CD14-positive monocyte (primary cell): ENCODE measurements at regions not wholly inside any gene's neighbourhood (a gene's known extent, or its start where the extent isn't known, plus 50 kb on each side); places are given as distances from the start of the nearest gene placed in this dataset.

Source experiments
- DNase-seq, 3 donors: peaks; one replicate each; pipeline ENCODE4 v3.0.0-alpha.2; 2011 to 2022
- H2AFZ ChIP-seq: 2 replicates; pipeline ENCODE4 v1.6.0; 2012; ENCODE audit warnings: mild to moderate bottlenecking, low read depth, low read length, inconsistent platforms; ENCODE audit not compliant: insufficient read depth, poor library complexity, severe bottlenecking
- H3K27ac ChIP-seq, 2 donors: 1 replicate in 1 of 2; 2 replicates in 1 of 2; pipeline ENCODE4 v1.5.1; 2012 to 2013; ENCODE audit warnings: low read length in 2 of 2, control low read depth in 1 of 2, inconsistent platforms in 1 of 2, low read depth in 1 of 2, mild to moderate bottlenecking in 1 of 2
- H3K27me3 ChIP-seq, 2 donors: one replicate each; pipeline versions ENCODE4 v1.6.0 to v1.6.1; 2011 to 2013; ENCODE audit warnings: low read length in 2 of 2; ENCODE audit not compliant: control insufficient read depth in 2 of 2, insufficient read depth in 2 of 2
- H3K36me3 ChIP-seq, 2 donors: replicated peaks in 1 of 2; 1 replicate in 1 of 2; 2 replicates in 1 of 2; pipeline versions ENCODE4 v1.5.1 to v1.6.1; 2012 to 2013; ENCODE audit warnings: low read length in 2 of 2, control low read depth in 1 of 2, inconsistent platforms in 1 of 2, mild to moderate bottlenecking in 1 of 2; ENCODE audit not compliant: insufficient read depth in 2 of 2, control insufficient read depth in 1 of 2
- H3K4me1 ChIP-seq, 2 donors: 1 replicate in 1 of 2; 2 replicates in 1 of 2; pipeline versions ENCODE4 v1.5.1 to v1.6.1; 2012 to 2013; ENCODE audit warnings: low read length in 2 of 2, control low read depth in 1 of 2, inconsistent platforms in 1 of 2, mild to moderate bottlenecking in 1 of 2, moderate library complexity in 1 of 2; ENCODE audit not compliant: insufficient read depth in 2 of 2, control insufficient read depth in 1 of 2
- H3K4me2 ChIP-seq: replicated peaks from 2 replicates; pipeline ENCODE3; 2012; ENCODE audit warnings: low read length, moderate library complexity, mild to moderate bottlenecking; ENCODE audit not compliant: poor library complexity, severe bottlenecking; ENCODE audit errors: extremely low read depth
- H3K4me3 ChIP-seq, 3 experiments: fragments of 200-600 bp in 1 of 3; sonication (generic) in 1 of 3; replicated peaks in 1 of 3; 1 replicate in 2 of 3; 2 replicates in 1 of 3; pipeline ENCODE4 v1.5.1; 2011 to 2013; ENCODE audit warnings: low read length in 3 of 3, mild to moderate bottlenecking in 3 of 3, control low read depth in 2 of 3, low read depth in 2 of 3, inconsistent platforms in 1 of 3, moderate library complexity in 1 of 3
- H3K79me2 ChIP-seq: 2 replicates; pipeline ENCODE4 v1.6.0; 2012; ENCODE audit warnings: mild to moderate bottlenecking, control low read depth, inconsistent platforms, low read length, moderate library complexity; ENCODE audit not compliant: insufficient read depth
- H3K9ac ChIP-seq: 2 replicates; pipeline ENCODE4 v1.6.0; 2017; ENCODE audit warnings: low read length, mild to moderate bottlenecking; ENCODE audit not compliant: insufficient read depth, poor library complexity, severe bottlenecking
- H3K9me3 ChIP-seq, 2 donors: replicated peaks in 1 of 2; 1 replicate in 1 of 2; 2 replicates in 1 of 2; pipeline versions ENCODE4 v1.5.1 to v1.6.1; 2012 to 2013; ENCODE audit warnings: low read length in 2 of 2, control low read depth in 1 of 2; ENCODE audit not compliant: control insufficient read depth in 1 of 2, insufficient read depth in 1 of 2
- H4K20me1 ChIP-seq: 2 replicates; pipeline ENCODE4 v1.6.0; 2012; ENCODE audit warnings: mild to moderate bottlenecking, low read length, control low read depth, moderate library complexity; ENCODE audit not compliant: insufficient read depth
- H3K27ac Mint-ChIP-seq, 7 donors: one replicate each; pipeline ENCODE4 v1.8.0; 2020; ENCODE audit warnings: mild to moderate bottlenecking in 7 of 7, mixed read lengths in 7 of 7, moderate library complexity in 6 of 7, inconsistent platforms in 2 of 7
- H3K27me3 Mint-ChIP-seq, 3 donors: one replicate each; pipeline ENCODE4 v1.8.0; 2021 to 2022; ENCODE audit warnings: low read depth in 3 of 3, mild to moderate bottlenecking in 3 of 3, mixed read lengths in 3 of 3, moderate library complexity in 3 of 3, inconsistent platforms in 1 of 3
- H3K36me3 Mint-ChIP-seq, 2 donors: one replicate each; pipeline ENCODE4 v1.8.0; 2020; ENCODE audit warnings: mixed read lengths in 2 of 2, inconsistent platforms in 1 of 2, mild to moderate bottlenecking in 1 of 2
- H3K4me1 Mint-ChIP-seq: one replicate; pipeline ENCODE4 v1.8.0; 2020; ENCODE audit warnings: mild to moderate bottlenecking, mixed read lengths
- H3K4me3 Mint-ChIP-seq, 2 donors: one replicate each; pipeline ENCODE4 v1.8.0; 2020; ENCODE audit warnings: mild to moderate bottlenecking in 2 of 2, mixed read lengths in 2 of 2, moderate library complexity in 1 of 2
- H3K9me3 Mint-ChIP-seq, 7 donors: one replicate each; pipeline ENCODE4 v1.8.0; 2020 to 2022; ENCODE audit warnings: mixed read lengths in 7 of 7, mild to moderate bottlenecking in 6 of 7, moderate library complexity in 6 of 7, inconsistent platforms in 2 of 7
- WGBS: methylation state at CpG from one replicate; pipeline ENCODE4 v1.1.5; 2013; ENCODE audit warnings: missing lambda C conversion rate; ENCODE audit not compliant: insufficient coverage; 5-methylcytosine and 5-hydroxymethylcytosine counted together
- intact Hi-C, 2 donors: fragments of 100-400 bp; cut with micrococcal nuclease; formaldehyde crosslinking; loops; one replicate each; pipeline versions ENCODE4 v1.15.0 to v1.15.1; 2023
- TF ChIP-seq, protein P1 (sequence below): fragments of 200-600 bp; IDR thresholded peaks from one replicate; pipeline ENCODE4 v1.8.0; 2022; ENCODE audit warnings: antibody characterized with exemption, mild to moderate bottlenecking

GRCh38 chr16:5496013-5496412 lies 398.4 kb upstream of the EEF2KMT start:
- Histone ChIP-seq H3K27ac (no peak overlapping the region), H3K79me2 (no peaks in the 10 kb centered on the region), H3K9ac (no peak overlapping the region), H3K4me1 (no peaks in the 10 kb centered on the region), H3K36me3 (no peaks in the 10 kb centered on the region), H4K20me1 (no peaks in the 10 kb centered on the region), H3K4me2 (no peak overlapping the region), H3K27me3 (no peaks in the 10 kb centered on the region), H3K9me3 (peaks cover 0 to 5% of the 10 kb centered on the region in 2 donors), H2AFZ (no peak overlapping the region), H3K4me3 (no peak overlapping the region)
- H3K4me1 Mint-ChIP-seq = no peaks in the 10 kb centered on the region
- intact Hi-C loops = no loop called here
- H3K27ac Mint-ChIP-seq = no peak overlapping the region
- H3K36me3 Mint-ChIP-seq = no peaks in the 10 kb centered on the region
- H3K27me3 Mint-ChIP-seq = peaks cover 0 to 3% (median 1%) of the 10 kb centered on the region in 3 donors
- peaks cover 0 to 2% (median 0%) of the 10 kb centered on the region in 7 donors for H3K9me3 Mint-ChIP-seq
- TF ChIP-seq, protein P1, sequence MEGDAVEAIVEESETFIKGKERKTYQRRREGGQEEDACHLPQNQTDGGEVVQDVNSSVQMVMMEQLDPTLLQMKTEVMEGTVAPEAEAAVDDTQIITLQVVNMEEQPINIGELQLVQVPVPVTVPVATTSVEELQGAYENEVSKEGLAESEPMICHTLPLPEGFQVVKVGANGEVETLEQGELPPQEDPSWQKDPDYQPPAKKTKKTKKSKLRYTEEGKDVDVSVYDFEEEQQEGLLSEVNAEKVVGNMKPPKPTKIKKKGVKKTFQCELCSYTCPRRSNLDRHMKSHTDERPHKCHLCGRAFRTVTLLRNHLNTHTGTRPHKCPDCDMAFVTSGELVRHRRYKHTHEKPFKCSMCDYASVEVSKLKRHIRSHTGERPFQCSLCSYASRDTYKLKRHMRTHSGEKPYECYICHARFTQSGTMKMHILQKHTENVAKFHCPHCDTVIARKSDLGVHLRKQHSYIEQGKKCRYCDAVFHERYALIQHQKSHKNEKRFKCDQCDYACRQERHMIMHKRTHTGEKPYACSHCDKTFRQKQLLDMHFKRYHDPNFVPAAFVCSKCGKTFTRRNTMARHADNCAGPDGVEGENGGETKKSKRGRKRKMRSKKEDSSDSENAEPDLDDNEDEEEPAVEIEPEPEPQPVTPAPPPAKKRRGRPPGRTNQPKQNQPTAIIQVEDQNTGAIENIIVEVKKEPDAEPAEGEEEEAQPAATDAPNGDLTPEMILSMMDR = no peak
- WGBS = 86% methylated on average over 4 of the region's 6 CpGs
- DNase-seq = no peak
- H3K4me3 Mint-ChIP-seq = no peak overlapping the region

- no peaks in the 10 kb centered on the region for H3K27me3 ChIP-seq
- Mint-ChIP-seq H3K4me3 (no peak overlapping the region), H3K9me3 (no peaks in the 10 kb centered on the region), H3K36me3 (no peaks in the 10 kb centered on the region), H3K27ac (no peak overlapping the region), H3K4me1 (no peaks in the 10 kb centered on the region), H3K27me3 (no peaks in the 10 kb centered on the region)
- intact Hi-C loops = no loop called here
- H3K4me1 ChIP-seq = no peaks in the 10 kb centered on the region
- no peak overlapping the region for H2AFZ ChIP-seq
- no peaks in the 10 kb centered on the region for H4K20me1 ChIP-seq
- no peaks in the 10 kb centered on the region for H3K9me3 ChIP-seq
- H3K27ac ChIP-seq = no peak overlapping the region
- no peaks in the 10 kb centered on the region for H3K36me3 ChIP-seq
- no peak overlapping the region for H3K4me3 ChIP-seq
- H3K9ac ChIP-seq = no peak overlapping the region
- TF ChIP-seq, protein P1 = peak; percentile 69
- no peaks in the 10 kb centered on the region for H3K79me2 ChIP-seq
- DNase-seq = peak in 1 of 3 donors; percentile 5
- H3K4me2 ChIP-seq = no peak overlapping the region
- WGBS = 22% methylated on average over 11 of the region's 18 CpGs
These were observed 392.9 kb upstream of the EEF2KMT start for GRCh38 chr16:5490499-5490898.
